Non-pigmented ciliary epithelial cell (primary cell): ENCODE measurements at regions not wholly inside any gene's neighbourhood (a gene's known extent, or its start where the extent isn't known, plus 50 kb on each side); places are given as distances from the start of the nearest gene placed in this dataset.

Source experiments
- DNase-seq: peaks from one replicate; pipeline ENCODE4 v3.0.0-alpha.2; 2010; ENCODE audit warnings: low read depth

- no peak for DNase-seq
Observed at GRCh38 chr2:611519-611918, 65.7 kb downstream of the TMEM18 start.

- no peak for DNase-seq
Observed at GRCh38 chr2:610491-610890, 66.7 kb downstream of the TMEM18 start.

GRCh38 chr2:609881-610280 lies 67.3 kb downstream of the TMEM18 start:
- DNase-seq, result no peak

- no peak for DNase-seq
Observed at GRCh38 chr2:609449-609848, 67.8 kb downstream of the TMEM18 start.

DNA sequence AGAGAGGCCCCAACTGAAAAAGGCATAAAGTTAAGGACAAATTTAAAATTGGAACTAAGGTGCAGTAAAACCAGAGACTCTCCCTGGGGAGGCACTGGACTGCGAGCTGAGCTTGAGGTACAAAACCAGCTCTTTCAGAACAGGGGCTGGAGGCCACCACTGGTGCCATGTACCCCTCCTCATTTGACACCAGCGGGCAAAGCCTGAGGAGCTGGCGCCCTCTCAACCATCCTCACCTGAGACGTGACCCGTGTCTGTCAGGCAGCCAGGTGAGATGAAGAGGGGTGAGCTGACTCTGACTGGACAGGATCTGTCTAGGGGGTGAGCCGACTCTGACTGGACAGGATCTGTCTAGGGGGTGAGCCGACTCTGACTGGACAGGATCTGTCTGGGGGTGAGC lies 68.5 kb downstream of the TMEM18 start:
- no peak for DNase-seq

DNA sequence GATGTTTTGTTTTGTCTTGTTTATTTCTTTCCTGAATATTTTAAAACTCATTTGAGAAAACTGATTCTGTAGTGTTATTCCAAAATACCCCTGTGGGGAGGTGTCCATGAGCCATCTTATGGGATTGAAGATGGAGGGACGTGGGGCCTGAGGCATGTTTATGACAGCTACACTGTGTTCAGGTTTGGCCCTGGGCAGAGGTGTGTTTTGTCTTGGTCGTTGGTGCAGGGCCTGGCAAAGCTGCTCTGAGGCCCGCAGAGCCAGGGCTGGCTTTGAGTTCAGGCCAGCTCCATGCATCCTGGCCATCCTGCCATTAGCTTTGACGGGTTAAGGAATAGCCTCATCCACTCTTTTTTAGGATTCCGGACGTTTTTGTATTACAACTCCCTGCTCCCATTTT lies 68.9 kb downstream of the TMEM18 start:
- DNase-seq, result no peak

DNA sequence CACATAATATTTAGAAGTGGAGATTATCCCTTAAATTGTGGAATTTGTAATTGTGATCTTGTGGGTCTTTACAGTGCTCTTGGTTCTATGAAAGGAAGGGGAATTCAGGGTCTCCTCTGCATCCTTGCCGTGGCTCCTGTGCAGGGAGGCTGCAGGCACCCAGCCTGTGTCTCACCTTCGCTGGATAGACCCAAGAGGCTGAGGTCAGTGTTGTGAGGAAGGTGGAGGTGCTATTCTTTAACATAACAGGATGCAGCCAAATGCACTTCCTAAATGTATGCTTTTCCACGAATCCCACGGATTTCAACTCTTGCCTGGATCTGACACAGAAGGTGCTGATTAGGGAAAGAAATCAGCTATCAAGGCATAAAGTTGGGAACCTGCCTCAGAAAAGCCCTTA lies 69.5 kb downstream of the TMEM18 start:
- no peak for DNase-seq

DNA sequence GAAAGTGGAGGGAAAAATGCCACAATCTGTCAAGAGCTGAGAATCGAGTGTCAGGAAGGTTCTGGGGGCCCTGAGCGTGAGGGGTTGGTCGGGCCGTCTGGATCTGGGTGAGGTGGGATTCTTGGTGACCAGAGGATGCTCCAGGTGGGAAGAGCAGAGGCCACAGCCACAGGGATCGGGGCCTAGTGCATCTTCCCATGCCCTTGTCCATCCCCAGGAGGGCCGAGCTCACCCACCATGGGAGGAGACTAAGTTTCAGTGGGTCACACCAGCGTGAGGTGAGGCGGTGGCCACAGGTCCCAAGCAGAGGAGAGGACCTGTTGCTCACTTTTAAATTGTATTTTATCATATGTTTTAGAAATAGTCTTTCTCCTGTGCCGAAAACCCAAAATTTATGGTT lies 70.0 kb downstream of the TMEM18 start:
- DNase-seq, result no peak

DNA sequence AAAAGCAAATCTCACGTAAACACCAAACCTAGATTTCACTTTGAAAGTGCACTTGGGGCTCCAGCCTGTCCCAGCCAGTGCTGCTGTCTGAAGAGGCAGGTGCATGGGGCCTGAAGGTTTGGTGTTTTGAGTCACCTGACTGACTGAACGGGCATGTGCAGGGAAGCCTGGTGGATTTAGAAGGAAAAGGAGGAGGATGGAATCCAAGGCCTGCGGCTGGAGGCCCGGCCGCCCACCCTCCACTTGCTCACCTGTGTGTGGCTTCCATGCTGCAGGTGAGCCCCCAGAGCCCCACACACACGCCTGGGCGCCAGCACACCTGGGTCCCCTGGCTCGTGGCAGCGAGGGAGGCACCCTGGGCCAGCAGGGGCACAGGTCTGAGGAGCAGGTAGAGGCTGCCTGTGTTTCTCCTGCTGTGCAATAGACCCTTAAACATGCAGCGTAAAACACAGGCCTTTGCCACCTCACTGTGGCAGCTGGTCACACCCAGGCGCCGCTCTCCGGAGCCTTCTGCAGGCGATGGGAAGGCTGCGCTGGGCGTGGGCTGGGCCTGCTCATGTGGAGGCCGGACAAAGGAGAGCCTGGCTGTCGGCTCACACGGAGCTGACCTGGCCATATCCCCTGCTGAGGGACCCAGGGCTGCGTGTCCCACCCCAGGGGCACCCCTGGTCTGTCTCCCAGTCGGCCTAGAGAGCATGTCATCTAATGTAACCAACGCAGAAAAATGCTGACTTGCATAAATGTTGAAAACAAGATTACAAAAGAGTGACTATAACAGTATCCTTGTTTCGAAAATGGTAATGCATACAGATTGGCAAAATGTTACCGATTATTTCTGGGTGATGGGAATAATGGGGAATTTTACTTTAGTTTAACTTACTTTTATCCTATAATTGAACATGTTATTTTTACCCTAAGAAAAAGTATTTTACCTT lies 71.3 kb downstream of the TMEM18 start:
- no peak for DNase-seq

DNA sequence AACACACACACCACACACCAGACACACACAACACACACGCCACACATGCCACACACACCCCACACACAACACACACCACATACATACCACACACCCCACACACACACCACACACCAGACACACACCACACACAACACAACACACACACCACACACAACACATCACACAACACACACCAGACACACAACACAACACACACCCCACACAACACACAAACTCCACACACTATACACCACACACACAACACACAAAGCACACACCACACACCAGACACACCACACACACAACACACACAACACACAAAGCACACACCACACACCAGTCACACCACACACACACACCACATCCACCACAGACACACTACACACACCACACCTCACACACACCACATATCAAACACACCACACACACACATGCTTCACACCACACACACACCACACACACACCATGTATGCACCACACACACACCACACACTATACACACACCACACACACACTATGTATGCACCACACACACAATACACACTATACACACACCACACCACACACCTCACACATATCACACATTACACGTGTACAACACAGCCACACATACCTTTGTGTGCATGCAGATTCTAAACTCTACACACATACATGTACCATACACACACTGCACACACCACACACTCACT lies 72.2 kb downstream of the TMEM18 start:
- no peak for DNase-seq

DNA sequence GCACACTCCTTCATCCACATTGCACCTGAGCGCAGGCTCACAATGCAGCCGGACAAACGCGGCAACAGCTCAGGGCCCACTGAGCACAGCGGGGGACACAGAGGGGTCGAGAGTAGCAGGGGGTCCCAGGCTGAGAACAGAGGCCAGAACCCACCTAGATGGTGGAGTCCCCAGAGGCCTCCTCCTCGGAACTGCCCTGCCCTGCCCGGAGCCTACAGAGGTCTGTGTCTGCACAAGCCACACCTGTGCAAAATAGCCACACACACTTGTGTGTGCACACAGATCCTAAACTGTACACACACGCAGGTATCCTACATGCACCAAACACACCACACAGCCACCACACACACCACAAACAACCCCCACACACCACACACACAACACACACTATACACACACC lies 72.8 kb downstream of the TMEM18 start:
- DNase-seq, result no peak

GRCh38 chr2:603869-604268 lies 73.3 kb downstream of the TMEM18 start:
- DNase-seq, result no peak

DNA sequence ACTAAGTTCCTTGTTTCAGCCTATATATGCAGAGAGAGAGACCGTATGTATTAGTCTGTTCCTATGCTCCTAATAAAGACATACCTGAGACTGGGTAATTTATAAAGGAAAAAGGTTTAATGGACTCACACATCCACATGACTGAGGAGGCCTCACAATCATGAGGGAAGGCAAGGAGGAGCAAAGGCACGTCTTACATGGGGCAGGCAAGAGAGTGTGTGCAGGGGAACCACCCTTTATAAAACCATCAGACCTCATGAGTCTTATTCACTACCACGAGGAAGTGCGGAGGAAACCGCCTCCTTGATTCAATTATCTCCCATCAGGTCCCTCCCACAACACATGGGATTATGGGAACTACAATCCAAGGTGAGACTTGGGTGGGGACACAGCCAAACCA lies 73.8 kb downstream of the TMEM18 start:
- DNase-seq, result no peak

- no peak for DNase-seq
Observed at GRCh38 chr2:602571-603359, 74.4 kb downstream of the TMEM18 start.

- DNase-seq, result no peak
Observed at GRCh38 chr2:601806-602455, 75.3 kb downstream of the TMEM18 start.

GRCh38 chr2:601387-601698 lies 75.9 kb downstream of the TMEM18 start:
- no peak for DNase-seq

- DNase-seq, result no peak
Observed at GRCh38 chr2:600542-601386, 76.4 kb downstream of the TMEM18 start.

DNA sequence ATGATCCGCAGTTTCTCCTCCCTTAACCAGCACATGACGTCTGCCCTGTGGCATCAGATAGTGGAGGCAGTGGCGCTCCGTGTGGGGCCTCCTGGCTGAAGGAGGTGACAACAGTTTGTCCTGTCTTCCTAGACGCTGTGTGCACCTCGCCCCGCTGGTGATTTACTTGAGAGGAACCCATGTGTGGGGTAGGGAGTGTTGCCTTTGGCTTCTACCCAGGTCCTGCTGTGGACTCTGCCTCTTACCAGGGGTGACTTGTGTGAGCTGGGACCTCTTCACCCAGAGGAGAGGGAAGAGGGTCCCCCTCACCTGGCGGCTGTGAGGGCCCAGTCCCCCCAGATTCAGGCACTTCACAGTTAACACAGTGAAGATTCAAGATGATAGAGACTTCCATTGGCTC lies 77.6 kb downstream of the TMEM18 start:
- no peak for DNase-seq

DNA sequence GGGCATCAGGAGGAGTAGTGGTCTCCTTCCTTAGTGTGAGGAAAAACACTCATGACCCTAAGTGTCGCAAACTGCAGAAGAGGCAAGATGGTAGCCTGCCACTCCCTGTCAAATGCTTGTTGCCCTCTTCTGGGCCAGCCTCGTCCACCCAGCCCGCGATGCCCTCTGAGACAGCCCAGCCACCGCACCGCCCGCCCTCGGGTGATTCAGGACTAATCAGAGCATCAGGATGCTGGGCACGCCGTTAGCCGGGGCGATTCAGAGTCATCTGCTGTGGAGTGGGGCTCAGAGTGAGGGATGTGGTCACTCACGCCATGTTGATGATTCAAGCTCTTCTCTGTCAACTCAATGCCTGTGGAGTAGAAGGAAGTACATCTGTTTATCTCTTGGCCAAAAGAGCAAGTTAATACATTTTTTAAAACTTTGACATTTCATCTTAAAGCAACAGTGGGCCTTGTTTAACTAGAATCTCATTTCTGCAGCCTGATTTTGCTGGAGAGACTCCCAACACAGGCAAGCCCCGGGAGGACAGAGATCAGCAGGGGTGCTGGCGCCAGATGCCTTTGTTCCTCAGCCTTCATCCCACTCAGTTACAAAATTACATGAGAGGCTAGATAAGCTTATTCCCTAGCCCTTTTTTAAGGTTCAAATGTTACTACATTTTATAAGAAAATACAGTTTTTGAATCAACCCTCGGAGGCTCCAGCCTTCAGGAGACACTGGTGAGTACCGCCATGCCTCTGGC lies 79.0 kb downstream of the TMEM18 start:
- DNase-seq, result no peak

DNA sequence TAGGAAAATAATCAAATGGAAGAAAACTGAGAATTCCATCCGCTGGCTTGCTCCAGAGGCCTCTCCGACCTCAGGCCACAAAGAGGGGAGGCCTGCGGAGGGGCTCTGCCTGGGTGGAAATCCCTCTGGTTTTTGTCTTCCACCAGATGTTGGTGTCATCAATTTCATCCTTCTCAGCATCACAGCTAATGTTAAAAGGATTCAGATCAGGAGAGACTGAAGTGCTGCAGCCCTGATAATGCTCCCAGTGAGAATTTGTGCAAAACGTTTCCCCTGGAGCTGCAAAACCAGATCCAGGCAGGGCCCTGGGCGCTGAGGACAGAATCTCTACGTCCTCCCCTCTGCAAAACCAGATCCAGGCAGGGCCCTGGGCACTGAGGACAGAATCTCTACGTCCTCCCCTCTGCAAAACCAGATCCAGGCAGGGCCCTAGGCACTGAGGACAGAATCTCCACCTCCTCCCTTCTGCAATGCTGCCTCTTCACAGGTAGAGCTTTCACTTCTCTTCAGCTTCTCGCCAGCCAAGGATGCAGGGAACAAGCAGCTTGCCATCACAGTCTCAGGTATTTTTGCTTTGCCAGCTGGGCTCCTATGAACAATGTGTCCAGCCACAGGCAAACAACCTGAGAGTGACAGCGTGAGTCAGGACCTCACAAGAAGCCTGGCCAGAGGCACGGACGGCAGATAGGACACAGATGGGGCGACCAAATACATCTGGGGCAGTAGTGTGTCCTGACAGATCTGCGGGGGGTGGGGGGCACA lies 81.2 kb downstream of the TMEM18 start:
- no peak for DNase-seq
